ENCODE measurements at regions not wholly inside any gene's neighbourhood (a gene's known extent, or its start where the extent isn't known, plus 50 kb on each side); places are given as distances from the start of the nearest gene placed in this dataset.

DNA sequence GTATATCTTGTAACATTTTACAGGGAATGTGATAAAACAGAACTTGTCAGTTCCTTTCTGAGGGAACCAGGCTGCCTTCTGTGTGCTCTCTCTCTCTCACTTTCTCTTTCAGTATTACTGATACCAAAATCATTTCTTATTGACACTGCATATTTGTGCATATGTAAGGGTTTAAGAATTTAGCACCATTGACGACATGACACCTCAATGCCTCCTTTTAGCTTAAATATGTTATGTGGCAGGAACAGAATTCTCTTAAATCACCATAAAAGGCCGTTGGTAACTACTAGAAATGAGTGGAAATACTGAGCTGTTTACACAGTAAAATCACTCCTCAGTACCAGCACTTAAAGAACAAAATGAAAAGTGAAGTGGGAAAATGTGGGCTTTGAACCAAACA, 457.7 kb upstream of the SYT1 start:
- H3K36me3 ChIP-seq (ENCODE audit: control insufficient read depth in 2 of 2, insufficient read depth in 1 of 2, low read length in 2 of 2), result no peaks in the 10 kb centered on the region
- POLR2A ChIA-PET, result no interaction called here

DNA sequence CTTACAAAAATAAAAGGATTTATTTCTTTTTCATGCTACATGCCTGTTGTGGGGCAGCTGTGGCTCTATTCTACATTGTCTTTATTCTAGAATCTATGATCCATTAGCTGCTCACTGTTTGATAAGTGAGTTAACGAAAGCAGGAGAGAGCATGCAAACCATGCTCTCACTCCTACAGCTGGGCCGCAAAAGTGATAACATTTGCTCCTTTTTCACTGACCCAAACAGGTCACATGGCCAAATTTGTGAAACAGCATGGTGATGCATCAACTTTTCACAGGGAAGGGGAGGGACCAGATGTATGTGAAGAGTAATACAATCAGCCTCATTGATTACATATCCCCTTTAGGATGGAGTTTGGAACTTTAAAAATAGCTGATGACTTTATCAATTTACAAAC, 456.9 kb upstream of the SYT1 start:
- Histone ChIP-seq H3K27ac (ENCODE audit: extremely low read depth, low read depth, low read length) (no peak overlapping the region), H3K36me3 (ENCODE audit: control insufficient read depth in 2 of 2, insufficient read depth in 1 of 2, low read length in 2 of 2) (no peaks in the 10 kb centered on the region)
- CTCF ChIA-PET, result interaction anchor here (0.6 kb wide), 1 partner anchor 15 kb away, joined by 5 read pairs; no protein-coding TSS in a partner anchor

More for the DNA sequence above, 457.7 kb upstream of the SYT1 start:
- no peak for TF ChIP-seq RBAK (tag by site-specific recombination; IDR thresholded peaks at IDR 0.05)
- TF ChIP-seq ZNF510 (tag by site-specific recombination; IDR thresholded peaks at IDR 0.05; ENCODE audit: insufficient replicate concordance), result no peak
- TF ChIP-seq, protein P1, sequence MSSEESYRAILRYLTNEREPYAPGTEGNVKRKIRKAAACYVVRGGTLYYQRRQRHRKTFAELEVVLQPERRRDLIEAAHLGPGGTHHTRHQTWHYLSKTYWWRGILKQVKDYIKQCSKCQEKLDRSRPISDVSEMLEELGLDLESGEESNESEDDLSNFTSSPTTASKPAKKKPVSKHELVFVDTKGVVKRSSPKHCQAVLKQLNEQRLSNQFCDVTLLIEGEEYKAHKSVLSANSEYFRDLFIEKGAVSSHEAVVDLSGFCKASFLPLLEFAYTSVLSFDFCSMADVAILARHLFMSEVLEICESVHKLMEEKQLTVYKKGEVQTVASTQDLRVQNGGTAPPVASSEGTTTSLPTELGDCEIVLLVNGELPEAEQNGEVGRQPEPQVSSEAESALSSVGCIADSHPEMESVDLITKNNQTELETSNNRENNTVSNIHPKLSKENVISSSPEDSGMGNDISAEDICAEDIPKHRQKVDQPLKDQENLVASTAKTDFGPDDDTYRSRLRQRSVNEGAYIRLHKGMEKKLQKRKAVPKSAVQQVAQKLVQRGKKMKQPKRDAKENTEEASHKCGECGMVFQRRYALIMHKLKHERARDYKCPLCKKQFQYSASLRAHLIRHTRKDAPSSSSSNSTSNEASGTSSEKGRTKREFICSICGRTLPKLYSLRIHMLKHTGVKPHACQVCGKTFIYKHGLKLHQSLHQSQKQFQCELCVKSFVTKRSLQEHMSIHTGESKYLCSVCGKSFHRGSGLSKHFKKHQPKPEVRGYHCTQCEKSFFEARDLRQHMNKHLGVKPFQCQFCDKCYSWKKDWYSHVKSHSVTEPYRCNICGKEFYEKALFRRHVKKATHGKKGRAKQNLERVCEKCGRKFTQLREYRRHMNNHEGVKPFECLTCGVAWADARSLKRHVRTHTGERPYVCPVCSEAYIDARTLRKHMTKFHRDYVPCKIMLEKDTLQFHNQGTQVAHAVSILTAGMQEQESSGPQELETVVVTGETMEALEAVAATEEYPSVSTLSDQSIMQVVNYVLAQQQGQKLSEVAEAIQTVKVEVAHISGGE (tag by site-specific recombination; conservative IDR thresholded peaks at IDR 0.05; ENCODE audit: low read depth), result no peak
- TF ChIP-seq ZNF776 (tag by site-specific recombination; IDR thresholded peaks at IDR 0.05; ENCODE audit: borderline replicate concordance), result no peak
- no peak for TF ChIP-seq ZNF433 (tag by site-specific recombination; IDR thresholded peaks at IDR 0.05; ENCODE audit: low read depth)
- TF ChIP-seq ZNF747 (tag by site-specific recombination; IDR thresholded peaks at IDR 0.05), result no peak
- no peak for TF ChIP-seq ZBTB48 (tag by site-specific recombination; IDR thresholded peaks at IDR 0.05)
- TF ChIP-seq KLF1 (tag by site-specific recombination; IDR thresholded peaks at IDR 0.05), result no peak
- no peak for TF ChIP-seq ZNF354C (tag by site-specific recombination; IDR thresholded peaks at IDR 0.05; ENCODE audit: borderline replicate concordance, low read depth)
- TF ChIP-seq SCRT2 (tag by site-specific recombination; IDR thresholded peaks at IDR 0.05), result no peak
- no peak for TF ChIP-seq ZNF174 (tag by site-specific recombination; IDR thresholded peaks at IDR 0.05)
- no peak for TF ChIP-seq ZNF777 (tag by site-specific recombination; IDR thresholded peaks at IDR 0.05; ENCODE audit: borderline replicate concordance)
- H3K27ac ChIP-seq (ENCODE audit: extremely low read depth, low read depth, low read length), result no peak overlapping the region
- H3K4me3 ChIP-seq (ENCODE audit: low read depth, low read length), result no peak overlapping the region
- H3K4me1 ChIP-seq (ENCODE audit: control insufficient read depth, insufficient read depth, low read length), result no peaks in the 10 kb centered on the region
- CTCF ChIA-PET, result interaction anchor here (0.7 kb wide), 1 partner anchor 825 kb away, joined by 3 read pairs; no protein-coding TSS in a partner anchor
- no peaks in the 10 kb centered on the region for H3K9me3 ChIP-seq (ENCODE audit: control insufficient read depth, insufficient read depth, low read depth, low read length)

DNA sequence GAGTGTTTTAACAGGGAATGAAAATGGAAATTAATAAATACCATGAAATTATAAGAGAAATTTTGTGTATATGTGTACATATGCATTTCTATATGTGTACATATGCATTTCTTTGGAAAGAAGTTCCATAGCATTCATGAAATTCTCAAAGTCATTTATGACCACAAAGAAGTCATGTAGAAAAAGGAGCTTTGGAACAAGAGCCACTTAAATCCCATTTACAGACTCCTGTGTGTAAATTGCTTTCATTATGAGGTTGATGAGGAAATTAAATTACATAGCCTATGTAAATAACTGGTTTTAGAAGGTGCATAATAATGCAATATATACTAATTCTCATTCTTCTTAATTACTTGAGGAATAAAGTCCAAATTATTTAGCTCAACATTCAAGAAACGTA, 450.5 kb upstream of the SYT1 start:
- ChIA-PET CTCF (interaction anchor here (0.7 kb wide), 1 partner anchor 649 kb away, joined by 3 read pairs; no protein-coding TSS in a partner anchor), POLR2A (no interaction called here)
- no peaks in the 10 kb centered on the region for H3K36me3 ChIP-seq (ENCODE audit: control insufficient read depth in 2 of 2, insufficient read depth in 1 of 2, low read length in 2 of 2)
- no peaks in the 10 kb centered on the region for H3K4me1 ChIP-seq (ENCODE audit: control insufficient read depth, insufficient read depth, low read length)
- H3K4me3 ChIP-seq (ENCODE audit: low read depth, low read length), result no peak overlapping the region
- no peak for TF ChIP-seq ZNF670 (tag by site-specific recombination; IDR thresholded peaks at IDR 0.05; ENCODE audit: low read depth)
- TF ChIP-seq ZNF48 (tag by site-specific recombination; IDR thresholded peaks at IDR 0.05), result no peak
- TF ChIP-seq ZNF2 (tag by site-specific recombination; IDR thresholded peaks at IDR 0.05), result no peak
- TF ChIP-seq ZNF701 (tag by site-specific recombination; IDR thresholded peaks at IDR 0.05), result no peak
- no peak for TF ChIP-seq ZNF302 (tag by site-specific recombination; IDR thresholded peaks at IDR 0.05; ENCODE audit: low read depth)
- no peak for TF ChIP-seq ZNF596 (tag by site-specific recombination; IDR thresholded peaks at IDR 0.05)
- TF ChIP-seq ZNF629 (tag by site-specific recombination; IDR thresholded peaks at IDR 0.05), result no peak
- no peak for TF ChIP-seq ZNF112 (tag by site-specific recombination; IDR thresholded peaks at IDR 0.05)
- TF ChIP-seq ZNF837 (tag by site-specific recombination; IDR thresholded peaks at IDR 0.05), result no peak
- TF ChIP-seq ZNF624 (tag by site-specific recombination; IDR thresholded peaks at IDR 0.05), result no peak
- no peak for TF ChIP-seq YY2 (tag by site-specific recombination; IDR thresholded peaks at IDR 0.05)
- TF ChIP-seq ZNF391 (tag by site-specific recombination; IDR thresholded peaks at IDR 0.05; ENCODE audit: borderline replicate concordance, low read depth), result no peak
- no peak overlapping the region for H3K27ac ChIP-seq (ENCODE audit: extremely low read depth, low read depth, low read length)
- H3K9me3 ChIP-seq (ENCODE audit: control insufficient read depth, insufficient read depth, low read depth, low read length), result no peaks in the 10 kb centered on the region

More for the DNA sequence above, 456.9 kb upstream of the SYT1 start:
- Histone ChIP-seq H3K4me3 (ENCODE audit: low read depth, low read length) (no peak overlapping the region), H3K9me3 (ENCODE audit: control insufficient read depth, insufficient read depth, low read depth, low read length) (no peaks in the 10 kb centered on the region), H3K4me1 (ENCODE audit: control insufficient read depth, insufficient read depth, low read length) (no peaks in the 10 kb centered on the region)
- POLR2A ChIA-PET, result no interaction called here
- TF ChIP-seq ZNF837 (tag by site-specific recombination; IDR thresholded peaks at IDR 0.05) (no peak), EGR2 (tag by site-specific recombination; IDR thresholded peaks at IDR 0.05; ENCODE audit: low read depth) (no peak), ZNF624 (tag by site-specific recombination; IDR thresholded peaks at IDR 0.05) (no peak), SETDB1 (IDR thresholded peaks at IDR 0.05; ENCODE audit: insufficient read length, low read length) (peak; percentile 29), ZNF37A (tag by site-specific recombination; IDR thresholded peaks at IDR 0.05) (no peak), ZNF292 (tag by site-specific recombination; IDR thresholded peaks at IDR 0.05; ENCODE audit: borderline replicate concordance, low read depth) (no peak), GLIS1 (tag by site-specific recombination; IDR thresholded peaks at IDR 0.05) (no peak)
- TF ChIP-seq, protein P2, sequence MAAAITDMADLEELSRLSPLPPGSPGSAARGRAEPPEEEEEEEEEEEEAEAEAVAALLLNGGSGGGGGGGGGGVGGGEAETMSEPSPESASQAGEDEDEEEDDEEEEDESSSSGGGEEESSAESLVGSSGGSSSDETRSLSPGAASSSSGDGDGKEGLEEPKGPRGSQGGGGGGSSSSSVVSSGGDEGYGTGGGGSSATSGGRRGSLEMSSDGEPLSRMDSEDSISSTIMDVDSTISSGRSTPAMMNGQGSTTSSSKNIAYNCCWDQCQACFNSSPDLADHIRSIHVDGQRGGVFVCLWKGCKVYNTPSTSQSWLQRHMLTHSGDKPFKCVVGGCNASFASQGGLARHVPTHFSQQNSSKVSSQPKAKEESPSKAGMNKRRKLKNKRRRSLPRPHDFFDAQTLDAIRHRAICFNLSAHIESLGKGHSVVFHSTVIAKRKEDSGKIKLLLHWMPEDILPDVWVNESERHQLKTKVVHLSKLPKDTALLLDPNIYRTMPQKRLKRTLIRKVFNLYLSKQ (tag by site-specific recombination; IDR thresholded peaks at IDR 0.05; ENCODE audit: borderline replicate concordance), result no peak

All from HEK293 (cell line).